ENCODE measurements at regions not wholly inside any gene's neighbourhood (a gene's known extent, or its start where the extent isn't known, plus 50 kb on each side); places are given as distances from the start of the nearest gene placed in this dataset.

DNA sequence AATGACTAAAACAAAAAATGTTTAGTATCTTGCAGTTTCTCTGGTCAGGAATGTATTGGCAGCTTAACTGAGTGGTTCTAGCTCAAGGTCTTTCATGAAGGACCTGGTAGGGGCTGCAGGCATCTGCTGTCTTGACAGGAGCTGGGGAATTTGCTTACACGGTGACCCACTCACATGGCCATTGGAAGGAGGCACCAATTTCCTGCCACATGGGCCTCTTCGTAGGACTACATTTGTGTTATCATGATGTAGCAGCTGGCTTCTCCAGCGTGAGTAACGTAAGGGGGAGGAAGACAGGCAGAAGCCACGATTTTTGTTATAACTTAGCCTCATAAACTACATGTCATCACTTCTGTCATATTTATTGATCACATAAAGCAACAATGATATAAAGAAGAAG is 376.3 kb downstream of the AMY1C start:
- TF ChIP-seq, protein P1, sequence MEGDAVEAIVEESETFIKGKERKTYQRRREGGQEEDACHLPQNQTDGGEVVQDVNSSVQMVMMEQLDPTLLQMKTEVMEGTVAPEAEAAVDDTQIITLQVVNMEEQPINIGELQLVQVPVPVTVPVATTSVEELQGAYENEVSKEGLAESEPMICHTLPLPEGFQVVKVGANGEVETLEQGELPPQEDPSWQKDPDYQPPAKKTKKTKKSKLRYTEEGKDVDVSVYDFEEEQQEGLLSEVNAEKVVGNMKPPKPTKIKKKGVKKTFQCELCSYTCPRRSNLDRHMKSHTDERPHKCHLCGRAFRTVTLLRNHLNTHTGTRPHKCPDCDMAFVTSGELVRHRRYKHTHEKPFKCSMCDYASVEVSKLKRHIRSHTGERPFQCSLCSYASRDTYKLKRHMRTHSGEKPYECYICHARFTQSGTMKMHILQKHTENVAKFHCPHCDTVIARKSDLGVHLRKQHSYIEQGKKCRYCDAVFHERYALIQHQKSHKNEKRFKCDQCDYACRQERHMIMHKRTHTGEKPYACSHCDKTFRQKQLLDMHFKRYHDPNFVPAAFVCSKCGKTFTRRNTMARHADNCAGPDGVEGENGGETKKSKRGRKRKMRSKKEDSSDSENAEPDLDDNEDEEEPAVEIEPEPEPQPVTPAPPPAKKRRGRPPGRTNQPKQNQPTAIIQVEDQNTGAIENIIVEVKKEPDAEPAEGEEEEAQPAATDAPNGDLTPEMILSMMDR (IDR thresholded peaks at IDR 0.05; ENCODE audit: low read length) = no peak
- TF ChIP-seq EZH2 (optimal IDR thresholded peaks at IDR 0.05; ENCODE audit: low read depth, low read length) = no peak

Data from MM.1S (cell line).